IMR-90 (cell line): ENCODE measurements at regions not wholly inside any gene's neighbourhood (a gene's known extent, or its start where the extent isn't known, plus 50 kb on each side); places are given as distances from the start of the nearest gene placed in this dataset.

Source experiments
- BHLHE40 ChIP-seq: fragments of 150-350 bp; IDR thresholded peaks from 2 replicates; pipeline ENCODE4 v1.6.1; 2016; ENCODE audit warnings: mild to moderate bottlenecking, low read depth, low read length
- CEBPB ChIP-seq: IDR thresholded peaks from 2 replicates; pipeline ENCODE4 v1.6.1; 2012; ENCODE audit warnings: low read depth, low read length, improper control_type of control experiment
- MAFK ChIP-seq: IDR thresholded peaks from 2 replicates; pipeline ENCODE4 v1.6.1; 2012; ENCODE audit warnings: low read depth, low read length, improper control_type of control experiment
- MAZ ChIP-seq: IDR thresholded peaks from 2 replicates; pipeline ENCODE4 v1.6.1; 2012; ENCODE audit warnings: low read depth, mild to moderate bottlenecking, low read length, improper control_type of control experiment, moderate library complexity, borderline replicate concordance
- POLR2A ChIP-seq: IDR thresholded peaks from 2 replicates; pipeline ENCODE4 v1.6.1; 2012; ENCODE audit warnings: mild to moderate bottlenecking, low read depth, low read length
- RCOR1 ChIP-seq: IDR thresholded peaks from 2 replicates; pipeline ENCODE4 v1.6.1; 2012; ENCODE audit warnings: mild to moderate bottlenecking, low read length, improper control_type of control experiment; ENCODE audit not compliant: insufficient replicate concordance
- TF ChIP-seq, protein P1 (sequence below): conservative IDR thresholded peaks from 2 replicates; pipeline ENCODE4 v1.5.1; 2012; ENCODE audit warnings: mild to moderate bottlenecking, low read depth, low read length, improper control_type of control experiment

DNA sequence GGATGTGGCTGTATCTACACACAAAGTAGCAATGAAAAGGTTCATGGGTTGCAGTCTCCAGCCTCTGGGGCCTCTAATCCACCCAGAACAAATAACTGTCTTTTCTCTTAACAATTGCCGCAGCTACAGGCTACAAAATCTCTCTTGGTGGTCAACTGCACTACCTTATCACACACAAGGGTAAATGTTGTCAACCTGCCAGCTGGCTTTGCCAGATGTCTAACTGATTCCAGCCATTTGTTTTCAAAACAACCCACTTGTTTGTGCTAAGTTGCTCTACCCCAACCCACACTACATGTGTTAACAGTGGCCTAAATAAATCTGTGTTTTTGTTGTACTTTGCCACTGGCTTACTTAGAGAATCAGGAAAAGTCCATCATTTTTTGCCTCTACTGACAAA is 447.3 kb downstream of the TAFA4 start:
- TF ChIP-seq, protein P1, sequence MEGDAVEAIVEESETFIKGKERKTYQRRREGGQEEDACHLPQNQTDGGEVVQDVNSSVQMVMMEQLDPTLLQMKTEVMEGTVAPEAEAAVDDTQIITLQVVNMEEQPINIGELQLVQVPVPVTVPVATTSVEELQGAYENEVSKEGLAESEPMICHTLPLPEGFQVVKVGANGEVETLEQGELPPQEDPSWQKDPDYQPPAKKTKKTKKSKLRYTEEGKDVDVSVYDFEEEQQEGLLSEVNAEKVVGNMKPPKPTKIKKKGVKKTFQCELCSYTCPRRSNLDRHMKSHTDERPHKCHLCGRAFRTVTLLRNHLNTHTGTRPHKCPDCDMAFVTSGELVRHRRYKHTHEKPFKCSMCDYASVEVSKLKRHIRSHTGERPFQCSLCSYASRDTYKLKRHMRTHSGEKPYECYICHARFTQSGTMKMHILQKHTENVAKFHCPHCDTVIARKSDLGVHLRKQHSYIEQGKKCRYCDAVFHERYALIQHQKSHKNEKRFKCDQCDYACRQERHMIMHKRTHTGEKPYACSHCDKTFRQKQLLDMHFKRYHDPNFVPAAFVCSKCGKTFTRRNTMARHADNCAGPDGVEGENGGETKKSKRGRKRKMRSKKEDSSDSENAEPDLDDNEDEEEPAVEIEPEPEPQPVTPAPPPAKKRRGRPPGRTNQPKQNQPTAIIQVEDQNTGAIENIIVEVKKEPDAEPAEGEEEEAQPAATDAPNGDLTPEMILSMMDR, result no peak
- TF ChIP-seq POLR2A (no peak), CEBPB (no peak), MAFK (no peak), MAZ (no peak), BHLHE40 (no peak), RCOR1 (no peak)
